ENCODE measurements at regions not wholly inside any gene's neighbourhood (a gene's known extent, or its start where the extent isn't known, plus 50 kb on each side); places are given as distances from the start of the nearest gene placed in this dataset.
A peak's percentile ranks its signal among the peaks of the same experiment; 100 is the strongest.

- Histone ChIP-seq H3K36me3 (ENCODE audit: insufficient read depth, low read length) (no peaks in the 10 kb centered on the region), H3K27ac (ENCODE audit: low read depth, low read length) (no peak overlapping the region), H3K4me1 (ENCODE audit: control insufficient read depth, insufficient read depth, low read length, unreplicated experiment) (no peaks in the 10 kb centered on the region), H3K4me3 (ENCODE audit: low read depth, low read length) (no peak overlapping the region), H2AFZ (ENCODE audit: low read length, unreplicated experiment) (no peak overlapping the region), H3K79me2 (ENCODE audit: control insufficient read depth, insufficient read depth, low read length, unreplicated experiment) (no peaks in the 10 kb centered on the region), H3K27me3 (ENCODE audit: insufficient read depth, low read length) (peaks cover 11% of the 10 kb centered on the region; the same call in 1 of the 2 replicates)
Measured at GRCh38 chr20:40545478-40545877, 143.6 kb downstream of the MAFB start.

GRCh38 chr20:40542065-40542464 is 147.0 kb downstream of the MAFB start:
- H3K4me1 ChIP-seq (ENCODE audit: control insufficient read depth, insufficient read depth, low read length, unreplicated experiment) = no peaks in the 10 kb centered on the region
- H2AFZ ChIP-seq (ENCODE audit: low read length, unreplicated experiment) = no peak overlapping the region
- H3K27ac ChIP-seq (ENCODE audit: low read depth, low read length) = no peak overlapping the region
- no peak overlapping the region for H3K4me3 ChIP-seq (ENCODE audit: low read depth, low read length)
- H3K27me3 ChIP-seq (ENCODE audit: insufficient read depth, low read length) = peaks cover 18% of the 10 kb centered on the region
- no peaks in the 10 kb centered on the region for H3K36me3 ChIP-seq (ENCODE audit: insufficient read depth, low read length)
- H3K79me2 ChIP-seq (ENCODE audit: control insufficient read depth, insufficient read depth, low read length, unreplicated experiment) = no peaks in the 10 kb centered on the region

- peaks cover 8% of the 10 kb centered on the region for H3K4me1 ChIP-seq (ENCODE audit: control insufficient read depth, insufficient read depth, low read length, unreplicated experiment)
- no peaks in the 10 kb centered on the region for H3K36me3 ChIP-seq (ENCODE audit: insufficient read depth, low read length)
- H3K27me3 ChIP-seq (ENCODE audit: insufficient read depth, low read length) = peaks cover 14% of the 10 kb centered on the region
- H3K4me3 ChIP-seq (ENCODE audit: low read depth, low read length) = no peak overlapping the region
- no peak overlapping the region for H2AFZ ChIP-seq (ENCODE audit: low read length, unreplicated experiment)
- no peaks in the 10 kb centered on the region for H3K79me2 ChIP-seq (ENCODE audit: control insufficient read depth, insufficient read depth, low read length, unreplicated experiment)
- H3K27ac ChIP-seq (ENCODE audit: low read depth, low read length) = no peak overlapping the region
Measured at GRCh38 chr20:40540166-40540565, 148.9 kb downstream of the MAFB start.

- Histone ChIP-seq H3K79me2 (ENCODE audit: control insufficient read depth, insufficient read depth, low read length, unreplicated experiment) (no peaks in the 10 kb centered on the region), H3K36me3 (ENCODE audit: insufficient read depth, low read length) (no peaks in the 10 kb centered on the region), H2AFZ (ENCODE audit: low read length, unreplicated experiment) (no peak overlapping the region), H3K4me1 (ENCODE audit: control insufficient read depth, insufficient read depth, low read length, unreplicated experiment) (peaks cover 8% of the 10 kb centered on the region), H3K27me3 (ENCODE audit: insufficient read depth, low read length) (peaks cover 7% of the 10 kb centered on the region), H3K4me3 (ENCODE audit: low read depth, low read length) (no peak overlapping the region), H3K27ac (ENCODE audit: low read depth, low read length) (no peak overlapping the region)
Measured at GRCh38 chr20:40538131-40538530, 150.9 kb downstream of the MAFB start.

GRCh38 chr20:40536808-40537207 is 152.2 kb downstream of the MAFB start:
- Histone ChIP-seq H3K27me3 (ENCODE audit: insufficient read depth, low read length) (peaks cover 7% of the 10 kb centered on the region), H3K4me3 (ENCODE audit: low read depth, low read length) (no peak overlapping the region), H2AFZ (ENCODE audit: low read length, unreplicated experiment) (no peak overlapping the region)

GRCh38 chr20:40535816-40536215 is 153.2 kb downstream of the MAFB start:
- no peak overlapping the region for H3K27ac ChIP-seq (ENCODE audit: low read depth, low read length)
- no peaks in the 10 kb centered on the region for H3K36me3 ChIP-seq (ENCODE audit: insufficient read depth, low read length)
- peaks cover 7% of the 10 kb centered on the region for H3K27me3 ChIP-seq (ENCODE audit: insufficient read depth, low read length)
- peaks cover 8% of the 10 kb centered on the region for H3K4me1 ChIP-seq (ENCODE audit: control insufficient read depth, insufficient read depth, low read length, unreplicated experiment)
- no peaks in the 10 kb centered on the region for H3K79me2 ChIP-seq (ENCODE audit: control insufficient read depth, insufficient read depth, low read length, unreplicated experiment)
- H2AFZ ChIP-seq (ENCODE audit: low read length, unreplicated experiment) = no peak overlapping the region
- H3K4me3 ChIP-seq (ENCODE audit: low read depth, low read length) = no peak overlapping the region

More at GRCh38 chr20:40536808-40537207, 152.2 kb downstream of the MAFB start:
- Histone ChIP-seq H3K4me1 (ENCODE audit: control insufficient read depth, insufficient read depth, low read length, unreplicated experiment) (peaks cover 8% of the 10 kb centered on the region), H3K36me3 (ENCODE audit: insufficient read depth, low read length) (no peaks in the 10 kb centered on the region), H3K27ac (ENCODE audit: low read depth, low read length) (no peak overlapping the region), H3K79me2 (ENCODE audit: control insufficient read depth, insufficient read depth, low read length, unreplicated experiment) (no peaks in the 10 kb centered on the region)

- Histone ChIP-seq H3K27ac (ENCODE audit: low read depth, low read length) (no peak overlapping the region), H3K4me1 (ENCODE audit: control insufficient read depth, insufficient read depth, low read length, unreplicated experiment) (peaks cover 8% of the 10 kb centered on the region), H2AFZ (ENCODE audit: low read length, unreplicated experiment) (no peak overlapping the region), H3K27me3 (ENCODE audit: insufficient read depth, low read length) (no peaks in the 10 kb centered on the region), H3K36me3 (ENCODE audit: insufficient read depth, low read length) (no peaks in the 10 kb centered on the region), H3K79me2 (ENCODE audit: control insufficient read depth, insufficient read depth, low read length, unreplicated experiment) (no peaks in the 10 kb centered on the region), H3K4me3 (ENCODE audit: low read depth, low read length) (no peak overlapping the region)
Measured at GRCh38 chr20:40532103-40532502, 156.9 kb downstream of the MAFB start.

- Histone ChIP-seq H2AFZ (ENCODE audit: low read length, unreplicated experiment) (no peak overlapping the region), H3K27ac (ENCODE audit: low read depth, low read length) (peak overlapping the region; percentile 36; the same call in 1 of the 2 replicates), H3K36me3 (ENCODE audit: insufficient read depth, low read length) (no peaks in the 10 kb centered on the region), H3K4me3 (ENCODE audit: low read depth, low read length) (no peak overlapping the region), H3K4me1 (ENCODE audit: control insufficient read depth, insufficient read depth, low read length, unreplicated experiment) (peaks cover 14% of the 10 kb centered on the region), H3K79me2 (ENCODE audit: control insufficient read depth, insufficient read depth, low read length, unreplicated experiment) (no peaks in the 10 kb centered on the region), H3K27me3 (ENCODE audit: insufficient read depth, low read length) (no peaks in the 10 kb centered on the region)
Measured at GRCh38 chr20:40525351-40525750, 163.7 kb downstream of the MAFB start.

GRCh38 chr20:40524071-40524470 is 165.0 kb downstream of the MAFB start:
- Histone ChIP-seq H3K27me3 (ENCODE audit: insufficient read depth, low read length) (no peaks in the 10 kb centered on the region), H3K36me3 (ENCODE audit: insufficient read depth, low read length) (no peaks in the 10 kb centered on the region), H3K27ac (ENCODE audit: low read depth, low read length) (no peak overlapping the region), H2AFZ (ENCODE audit: low read length, unreplicated experiment) (no peak overlapping the region), H3K79me2 (ENCODE audit: control insufficient read depth, insufficient read depth, low read length, unreplicated experiment) (no peaks in the 10 kb centered on the region), H3K4me3 (ENCODE audit: low read depth, low read length) (no peak overlapping the region), H3K4me1 (ENCODE audit: control insufficient read depth, insufficient read depth, low read length, unreplicated experiment) (peaks cover 14% of the 10 kb centered on the region)

- H3K4me1 ChIP-seq (ENCODE audit: control insufficient read depth, insufficient read depth, low read length, unreplicated experiment) = peaks cover 14% of the 10 kb centered on the region
- H3K36me3 ChIP-seq (ENCODE audit: insufficient read depth, low read length) = no peaks in the 10 kb centered on the region
- no peaks in the 10 kb centered on the region for H3K79me2 ChIP-seq (ENCODE audit: control insufficient read depth, insufficient read depth, low read length, unreplicated experiment)
- no peak overlapping the region for H2AFZ ChIP-seq (ENCODE audit: low read length, unreplicated experiment)
- H3K27me3 ChIP-seq (ENCODE audit: insufficient read depth, low read length) = no peaks in the 10 kb centered on the region
- no peak overlapping the region for H3K27ac ChIP-seq (ENCODE audit: low read depth, low read length)
- no peak overlapping the region for H3K4me3 ChIP-seq (ENCODE audit: low read depth, low read length)
Measured at GRCh38 chr20:40522405-40522804, 166.6 kb downstream of the MAFB start.

GRCh38 chr20:40521962-40522361 is 167.1 kb downstream of the MAFB start:
- Histone ChIP-seq H3K4me3 (ENCODE audit: low read depth, low read length) (no peak overlapping the region), H3K4me1 (ENCODE audit: control insufficient read depth, insufficient read depth, low read length, unreplicated experiment) (peaks cover 14% of the 10 kb centered on the region), H3K79me2 (ENCODE audit: control insufficient read depth, insufficient read depth, low read length, unreplicated experiment) (no peaks in the 10 kb centered on the region), H2AFZ (ENCODE audit: low read length, unreplicated experiment) (no peak overlapping the region), H3K27ac (ENCODE audit: low read depth, low read length) (no peak overlapping the region), H3K27me3 (ENCODE audit: insufficient read depth, low read length) (no peaks in the 10 kb centered on the region), H3K36me3 (ENCODE audit: insufficient read depth, low read length) (no peaks in the 10 kb centered on the region)
